Fibroblast of skin of abdomen (primary cell): ENCODE measurements at regions not wholly inside any gene's neighbourhood (a gene's known extent, or its start where the extent isn't known, plus 50 kb on each side); places are given as distances from the start of the nearest gene placed in this dataset.

ENCODE experiments used
- DNase-seq: peaks from one replicate; pipeline ENCODE4 v3.0.0-alpha.2; 2013

DNA sequence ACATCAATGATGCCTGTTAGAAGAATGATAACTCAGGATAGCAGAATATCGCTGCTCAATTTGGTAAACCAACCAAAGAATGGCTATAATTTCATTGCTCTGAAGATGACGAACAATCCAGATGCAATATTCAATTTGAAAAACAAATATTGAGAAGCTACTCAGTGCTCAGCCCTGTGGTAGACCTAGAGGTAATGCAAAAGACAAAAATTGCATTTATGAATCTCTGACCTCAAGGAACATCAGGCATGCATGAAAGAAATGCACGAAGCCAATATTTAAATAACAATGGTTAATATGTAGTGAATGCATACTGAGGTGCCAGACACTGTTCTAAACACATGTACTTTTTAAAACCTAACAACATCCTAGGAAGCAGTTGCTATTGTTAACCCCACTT, 298.6 kb upstream of the TMTC1 start:
- no peak for DNase-seq

DNA sequence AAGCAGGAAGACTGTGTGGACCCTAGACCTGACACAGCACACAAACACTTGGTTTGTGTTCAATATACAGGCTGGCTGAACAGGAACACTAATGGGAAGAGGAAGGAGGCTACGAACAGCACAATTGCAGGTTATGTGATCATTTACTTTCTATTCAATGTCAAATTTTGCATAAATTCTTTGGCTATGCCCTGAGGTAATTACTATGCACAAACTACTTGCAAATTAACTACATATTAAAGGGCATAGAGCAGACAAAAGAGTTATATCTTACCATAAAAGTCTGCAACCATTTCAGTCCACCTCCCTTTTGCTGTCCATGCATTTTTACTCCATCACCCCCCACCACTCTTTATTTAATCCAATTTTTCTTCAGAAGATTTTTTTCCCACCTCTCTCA, 291.2 kb upstream of the TMTC1 start:
- DNase-seq: no peak

- DNase-seq: no peak
Measured at GRCh38 chr12:30072824-30073223, 289.1 kb upstream of the TMTC1 start.

- peak; percentile 68 for DNase-seq
Measured at GRCh38 chr12:30067146-30067545, 283.4 kb upstream of the TMTC1 start.

- no peak for DNase-seq
Measured at GRCh38 chr12:30064906-30065305, 281.2 kb upstream of the TMTC1 start.

DNA sequence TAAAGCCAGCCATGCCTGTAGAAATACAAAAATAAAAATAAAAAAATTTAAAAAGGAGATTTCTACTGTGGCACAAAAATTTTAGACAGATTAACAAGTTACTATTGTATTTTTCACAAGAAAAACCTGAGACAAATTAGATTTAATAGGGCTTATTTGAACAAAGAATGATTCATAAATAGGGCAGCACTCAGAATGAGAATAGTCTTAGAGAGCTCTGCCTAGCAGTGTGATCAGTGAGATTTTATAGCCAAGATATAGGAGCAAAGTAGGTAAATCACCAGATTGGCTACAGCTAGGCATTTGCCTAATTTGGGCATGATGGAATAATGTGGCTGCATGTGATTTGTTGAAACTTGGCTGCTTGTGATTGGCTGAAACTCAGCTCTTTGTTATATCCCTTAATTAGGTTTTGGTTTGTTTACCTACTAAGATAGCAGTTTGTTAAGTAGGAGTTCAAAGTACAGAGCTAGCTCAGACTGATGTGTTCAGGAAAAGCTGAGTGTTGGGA, 279.7 kb upstream of the TMTC1 start:
- no peak for DNase-seq

- no peak for DNase-seq
Measured at GRCh38 chr12:30048371-30048770, 264.6 kb upstream of the TMTC1 start.

GRCh38 chr12:30047516-30048254, 263.9 kb upstream of the TMTC1 start:
- peak; percentile 75 for DNase-seq

GRCh38 chr12:30046376-30046775, 262.6 kb upstream of the TMTC1 start:
- no peak for DNase-seq

GRCh38 chr12:30045171-30045570, 261.4 kb upstream of the TMTC1 start:
- no peak for DNase-seq

- DNase-seq: no peak
Measured at GRCh38 chr12:30044206-30044605, 260.5 kb upstream of the TMTC1 start.

- DNase-seq: peak; percentile 20
Measured at GRCh38 chr12:30043151-30043847, 259.6 kb upstream of the TMTC1 start.

DNA sequence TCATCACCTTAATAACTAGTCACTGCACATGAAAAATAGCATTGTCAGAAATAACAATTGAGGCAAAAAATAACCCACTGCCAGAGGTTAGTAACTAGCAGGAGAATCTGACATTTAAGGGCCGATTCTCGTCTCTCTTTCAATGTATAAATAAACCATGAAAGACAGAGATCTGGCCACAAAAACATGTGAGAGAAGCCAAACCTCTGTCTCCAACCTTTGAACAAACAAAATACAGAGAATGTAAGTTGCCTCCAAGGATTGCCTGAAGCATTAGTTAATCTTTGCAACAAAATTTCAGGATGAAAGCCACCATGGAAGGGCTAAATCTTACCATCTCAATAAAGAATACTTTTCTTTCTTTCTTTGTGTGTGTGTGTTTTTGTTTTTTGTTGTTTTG, 257.4 kb upstream of the TMTC1 start:
- no peak for DNase-seq

DNA sequence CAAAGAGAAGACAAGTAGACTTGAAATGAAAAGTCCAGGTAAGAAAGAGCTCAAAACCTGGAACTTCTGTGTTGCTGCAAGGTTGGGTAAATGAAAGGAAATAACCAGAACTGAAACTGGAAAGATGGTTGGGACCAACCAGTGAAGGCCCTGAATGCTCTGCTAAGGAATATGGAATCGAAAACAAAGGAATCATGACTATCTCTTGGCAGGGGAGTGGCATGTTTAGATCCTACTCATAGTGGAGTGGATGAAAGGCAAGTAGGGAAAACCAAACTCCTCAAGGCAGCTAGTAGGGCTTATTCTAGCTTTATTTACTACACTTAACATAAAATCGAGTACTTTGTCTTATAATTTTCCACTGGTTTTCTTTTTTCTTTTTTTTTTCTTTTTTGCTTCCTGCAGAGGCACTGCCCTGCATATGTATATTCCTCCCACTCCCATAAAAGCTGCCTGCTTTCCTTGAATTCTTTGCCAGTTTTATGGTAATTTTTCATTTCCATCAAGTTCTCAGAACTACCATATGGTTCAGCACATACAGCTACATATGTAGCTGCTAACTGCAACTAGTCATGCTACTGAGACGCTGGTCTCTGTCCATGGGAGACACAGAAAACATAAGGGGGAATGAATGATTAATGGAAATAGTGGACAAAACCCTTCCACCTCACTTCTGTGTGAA, 247.1 kb upstream of the TMTC1 start:
- no peak for DNase-seq

DNA sequence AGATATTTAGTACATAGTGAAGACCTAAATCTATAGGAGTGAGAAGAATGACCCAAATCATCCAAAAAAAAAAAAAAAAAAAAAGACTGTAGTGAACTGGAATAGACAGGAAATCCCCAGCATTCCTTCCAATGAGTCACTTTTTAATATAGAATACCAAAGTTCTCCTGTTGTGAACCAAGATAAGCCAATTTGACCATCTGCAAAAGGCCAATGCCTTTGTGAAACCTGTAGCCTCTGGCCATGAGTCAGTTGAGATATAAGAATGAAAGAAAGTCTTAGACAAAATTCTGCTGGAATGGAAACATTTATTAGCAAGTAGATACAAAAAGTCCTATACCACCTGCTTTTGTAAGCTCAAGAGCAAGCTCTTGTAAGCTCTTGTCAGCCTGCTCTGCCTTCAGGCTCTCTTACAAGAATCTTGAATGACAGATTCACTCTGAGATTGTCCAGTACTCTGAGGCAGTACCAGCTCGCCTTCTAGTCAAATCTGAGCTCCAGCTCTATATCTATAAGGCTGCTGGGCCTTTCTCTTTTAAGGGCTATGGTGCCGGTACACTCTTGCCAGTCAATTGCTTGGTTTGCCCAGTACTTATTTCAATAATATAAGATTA, 243.0 kb upstream of the TMTC1 start:
- DNase-seq: peak; percentile 81

DNA sequence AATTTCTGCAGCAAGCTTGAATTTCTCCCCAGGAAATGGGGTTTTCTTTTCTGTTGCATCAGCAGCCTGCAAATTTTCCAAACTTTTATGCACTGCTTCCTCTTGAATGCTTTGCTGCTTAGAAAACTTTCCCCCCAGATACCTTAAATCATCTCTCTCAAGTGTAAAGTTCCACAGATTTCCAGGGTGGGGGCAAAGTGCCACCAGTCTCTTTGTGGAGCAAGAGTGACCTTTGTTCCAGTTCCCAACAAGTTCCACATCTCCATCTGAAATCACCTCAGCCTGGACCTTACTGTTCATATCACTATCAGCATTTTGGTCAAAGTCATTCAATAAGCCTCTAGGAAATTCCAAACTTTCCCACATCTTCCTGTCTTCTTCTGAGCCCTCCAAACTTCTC, 241.6 kb upstream of the TMTC1 start:
- DNase-seq: peak; percentile 17

DNA sequence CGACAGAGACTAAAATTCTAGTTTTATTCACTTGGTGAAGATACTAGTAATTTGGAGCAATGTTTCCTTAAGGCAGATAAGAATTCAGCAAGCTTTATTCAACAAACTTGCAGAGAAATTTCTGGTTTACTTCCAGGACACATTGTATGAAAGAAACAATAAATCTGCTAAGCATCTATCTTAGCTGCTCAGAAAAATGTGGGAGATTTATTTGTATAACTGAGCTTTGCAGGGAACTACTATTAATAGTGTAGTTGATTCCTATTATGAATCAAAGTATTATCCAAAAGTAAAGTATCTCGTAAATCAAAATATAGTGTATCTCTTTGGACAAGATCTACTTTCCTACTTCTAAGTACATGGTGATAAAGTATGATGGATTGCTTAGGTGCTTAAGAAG, 239.4 kb upstream of the TMTC1 start:
- peak; percentile 56 for DNase-seq

- peak; percentile 53 for DNase-seq
Measured at GRCh38 chr12:30021051-30021833, 237.5 kb upstream of the TMTC1 start.

DNA sequence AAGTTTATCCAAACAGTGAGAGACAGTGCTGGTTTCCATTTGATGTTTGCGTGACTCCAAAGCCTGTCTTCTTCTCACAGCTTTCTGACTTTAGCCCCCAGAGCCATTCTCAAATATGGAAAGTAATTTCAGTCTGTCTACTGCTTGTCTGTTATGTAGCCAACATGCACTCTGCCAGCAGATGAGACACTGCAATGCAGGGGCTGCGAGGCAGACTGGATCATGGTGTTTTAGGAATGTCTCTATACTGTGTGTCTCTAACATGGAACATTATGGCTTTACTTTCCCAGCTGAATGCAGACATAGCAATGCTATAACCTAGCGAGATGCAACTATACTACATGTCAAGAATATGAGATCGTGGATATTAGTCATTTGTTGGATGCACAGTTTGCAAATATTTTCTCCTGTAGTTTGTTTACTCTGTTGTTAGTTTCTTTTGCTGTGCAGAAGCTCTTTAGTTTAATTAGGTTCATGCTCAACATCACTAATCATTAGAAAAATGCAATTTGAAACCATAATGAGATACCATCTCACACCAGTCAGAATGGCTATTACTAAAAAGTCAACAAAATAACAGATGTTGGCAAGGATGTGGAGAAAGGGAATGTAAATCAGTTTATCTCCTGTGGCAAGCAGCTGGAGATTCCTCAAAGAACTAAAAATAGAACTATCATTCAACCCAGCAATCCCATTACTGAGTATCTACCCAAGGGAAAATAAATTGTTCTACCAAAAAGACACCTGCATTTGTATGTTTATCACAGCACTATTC, 235.8 kb upstream of the TMTC1 start:
- peak; percentile 26 for DNase-seq

DNA sequence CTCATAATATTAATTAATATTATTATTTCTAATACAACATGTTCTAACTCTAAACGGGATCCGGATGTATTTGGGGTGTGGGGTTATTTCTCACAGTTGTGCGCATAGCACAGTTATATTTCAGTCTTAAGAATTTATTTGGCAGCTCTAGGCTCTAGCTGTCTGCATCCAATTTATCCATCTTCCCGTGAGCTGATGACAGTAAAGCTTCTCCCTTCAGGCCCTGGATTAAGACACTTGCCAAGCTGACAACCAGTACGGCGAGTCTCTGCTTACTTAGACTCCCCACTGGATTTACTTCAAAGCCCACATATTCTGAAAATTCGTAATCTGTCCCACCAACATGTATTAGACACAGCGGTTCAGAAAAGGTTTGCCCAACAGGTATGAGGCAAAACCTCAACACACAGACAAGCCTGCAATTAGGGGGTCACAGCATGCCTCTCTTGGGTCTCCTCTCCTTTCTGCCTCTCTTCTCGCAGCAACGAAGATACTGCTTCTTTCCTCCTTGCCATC, 232.9 kb upstream of the TMTC1 start:
- DNase-seq: peak; percentile 16
